ENCODE measurements at regions not wholly inside any gene's neighbourhood (a gene's known extent, or its start where the extent isn't known, plus 50 kb on each side); places are given as distances from the start of the nearest gene placed in this dataset.

DNA sequence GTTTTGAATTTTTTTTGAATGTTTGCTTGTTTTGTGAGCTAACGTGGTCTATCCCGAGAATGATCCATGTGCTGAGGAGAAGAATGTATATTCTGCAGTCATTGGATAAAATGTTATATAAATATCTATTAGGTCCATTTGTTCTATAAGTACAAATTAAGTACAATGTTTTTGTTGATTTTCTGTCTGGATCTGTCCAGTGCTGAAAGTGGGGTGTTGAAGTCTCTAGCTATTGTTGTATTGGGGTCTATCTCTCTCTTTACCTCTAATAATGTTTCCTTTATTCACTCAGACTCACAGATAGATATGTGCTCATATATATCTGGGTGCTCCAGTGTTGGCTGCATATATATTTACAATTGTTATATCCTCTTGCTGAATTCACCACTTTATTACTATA is 144.8 kb upstream of the SETMAR start:
- TF ChIP-seq, protein P1, sequence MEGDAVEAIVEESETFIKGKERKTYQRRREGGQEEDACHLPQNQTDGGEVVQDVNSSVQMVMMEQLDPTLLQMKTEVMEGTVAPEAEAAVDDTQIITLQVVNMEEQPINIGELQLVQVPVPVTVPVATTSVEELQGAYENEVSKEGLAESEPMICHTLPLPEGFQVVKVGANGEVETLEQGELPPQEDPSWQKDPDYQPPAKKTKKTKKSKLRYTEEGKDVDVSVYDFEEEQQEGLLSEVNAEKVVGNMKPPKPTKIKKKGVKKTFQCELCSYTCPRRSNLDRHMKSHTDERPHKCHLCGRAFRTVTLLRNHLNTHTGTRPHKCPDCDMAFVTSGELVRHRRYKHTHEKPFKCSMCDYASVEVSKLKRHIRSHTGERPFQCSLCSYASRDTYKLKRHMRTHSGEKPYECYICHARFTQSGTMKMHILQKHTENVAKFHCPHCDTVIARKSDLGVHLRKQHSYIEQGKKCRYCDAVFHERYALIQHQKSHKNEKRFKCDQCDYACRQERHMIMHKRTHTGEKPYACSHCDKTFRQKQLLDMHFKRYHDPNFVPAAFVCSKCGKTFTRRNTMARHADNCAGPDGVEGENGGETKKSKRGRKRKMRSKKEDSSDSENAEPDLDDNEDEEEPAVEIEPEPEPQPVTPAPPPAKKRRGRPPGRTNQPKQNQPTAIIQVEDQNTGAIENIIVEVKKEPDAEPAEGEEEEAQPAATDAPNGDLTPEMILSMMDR (IDR thresholded peaks at IDR 0.05): no peak
- TF ChIP-seq EZH2 (IDR thresholded peaks at IDR 0.05; ENCODE audit: borderline replicate concordance, insufficient read depth, low read depth, low read length, poor library complexity, severe bottlenecking): no peak

Data from B cell (primary cell).